Endothelial cell of umbilical vein (primary cell): ENCODE measurements at regions not wholly inside any gene's neighbourhood (a gene's known extent, or its start where the extent isn't known, plus 50 kb on each side); places are given as distances from the start of the nearest gene placed in this dataset.

Source experiments
- BruUV-seq: library from RNA; stranded (reverse); fragments of 400-500 nt; replicated peaks from 2 replicates; lab custom pipeline; 2021; lab: Mats Ljungman, UMichigan
- CTCF ChIA-PET: fragments of 300-600, 350-600 bp; sonication (Branson Sonifier 250); formaldehyde crosslinking; loops from one replicate; lab custom pipeline; 2021; ENCODE audit warnings: antibody characterized with exemption, inconsistent platforms; lab: Charles Lee
- POLR2A ChIA-PET: fragments of 300-600, 350-600 bp; sonication (Branson Sonifier 250); formaldehyde crosslinking; loops from one replicate; lab custom pipeline; 2021; ENCODE audit warnings: antibody characterized with exemption, inconsistent platforms; lab: Charles Lee
- DNase-seq: peaks from one replicate; pipeline ENCODE4 v3.0.0-alpha.2; 2011; ENCODE audit warnings: low read depth, low spot score
- FAIRE-seq: peaks from 2 replicates; lab custom pipeline; 2011; peaks lifted over from hg19 to GRCh38; lab: Jason Lieb, UNC
- H2AFZ ChIP-seq: 2 replicates; pipeline ENCODE4 v1.6.0; 2012; ENCODE audit warnings: low read depth, low read length, control low read depth, inconsistent platforms
- H3K27ac ChIP-seq: 2 replicates; pipeline ENCODE4 v1.5.1; 2011; ENCODE audit warnings: low read depth, mild to moderate bottlenecking, control low read depth, low read length, moderate library complexity; ENCODE audit not compliant: insufficient read depth
- H3K27me3 ChIP-seq, 2 experiments: 2 replicates each; pipeline versions ENCODE4 v1.6.0 to v1.6.1; 2011; ENCODE audit warnings: low read length in 2 of 2, mixed read lengths in 1 of 2; ENCODE audit not compliant: control insufficient read depth in 2 of 2, insufficient read depth in 2 of 2
- H3K36me3 ChIP-seq, 2 experiments: 2 replicates in 1 of 2; 3 replicates in 1 of 2; pipeline ENCODE4 v1.5.1; 2011; ENCODE audit warnings: low read length in 2 of 2, mild to moderate bottlenecking in 1 of 2, moderate library complexity in 1 of 2; ENCODE audit not compliant: control insufficient read depth in 2 of 2, insufficient read depth in 2 of 2; ENCODE audit errors: extremely low read depth in 1 of 2
- H3K4me1 ChIP-seq: 3 replicates; pipeline ENCODE4 v1.5.1; 2011; ENCODE audit warnings: mild to moderate bottlenecking, low read length; ENCODE audit not compliant: control insufficient read depth, insufficient read depth; ENCODE audit errors: extremely low read depth
- H3K4me2 ChIP-seq: 2 replicates; pipeline ENCODE4 v1.6.1; 2011; ENCODE audit warnings: low read length, control low read depth, mixed read lengths; ENCODE audit not compliant: insufficient read depth
- H3K4me3 ChIP-seq, 3 experiments: fragments of 200-600 bp in 1 of 3; sonication (generic), shearing (Covaris generic) in 1 of 3; replicated peaks in 1 of 3; 2 replicates each; pipeline ENCODE4 v1.5.1; 2011 to 2016; ENCODE audit warnings: control low read depth in 3 of 3, low read length in 3 of 3, mild to moderate bottlenecking in 2 of 3, inconsistent platforms in 1 of 3, low read depth in 1 of 3, moderate library complexity in 1 of 3; ENCODE audit not compliant: insufficient read depth in 1 of 3
- H3K79me2 ChIP-seq: 2 replicates; pipeline ENCODE4 v1.6.0; 2012; ENCODE audit warnings: low read length, inconsistent platforms; ENCODE audit not compliant: control insufficient read depth, insufficient read depth
- H3K9ac ChIP-seq: replicated peaks from 2 replicates; pipeline ENCODE3; 2011; ENCODE audit warnings: low read length, control low read depth; ENCODE audit not compliant: insufficient read depth; ENCODE audit errors: extremely low read depth
- H3K9me1 ChIP-seq: replicated peaks from 3 replicates; pipeline ENCODE4 v1.6.0; 2011; ENCODE audit warnings: mild to moderate bottlenecking, low read length; ENCODE audit not compliant: control insufficient read depth, insufficient read depth; ENCODE audit errors: extremely low read depth
- H3K9me3 ChIP-seq: replicated peaks from 2 replicates; pipeline ENCODE4 v1.5.1; 2012; ENCODE audit warnings: low read length, inconsistent platforms; ENCODE audit not compliant: control insufficient read depth, insufficient read depth
- H4K20me1 ChIP-seq: replicated peaks from 2 replicates; pipeline ENCODE3; 2011; ENCODE audit warnings: mild to moderate bottlenecking, low read length; ENCODE audit not compliant: control insufficient read depth, insufficient read depth; ENCODE audit errors: extremely low read depth
- EZH2 ChIP-seq: IDR thresholded peaks from 2 replicates; pipeline ENCODE4 v1.6.1; 2012; ENCODE audit warnings: borderline replicate concordance, low read depth, mild to moderate bottlenecking, moderate library complexity, low read length, inconsistent platforms; ENCODE audit not compliant: severe bottlenecking
- FOS ChIP-seq: IDR thresholded peaks from 2 replicates; pipeline ENCODE4 v1.6.1; 2011; ENCODE audit warnings: mild to moderate bottlenecking, low read length, moderate library complexity, borderline replicate concordance; ENCODE audit not compliant: insufficient read depth
- GATA2 ChIP-seq: IDR thresholded peaks from 2 replicates; pipeline ENCODE4 v1.7.0; 2011; ENCODE audit warnings: low read depth, mild to moderate bottlenecking, moderate library complexity, mixed read lengths, low read length; ENCODE audit not compliant: insufficient read length, insufficient read depth
- JUN ChIP-seq: IDR thresholded peaks from 2 replicates; pipeline ENCODE4 v1.6.1; 2011; ENCODE audit warnings: borderline replicate concordance, low read depth; ENCODE audit not compliant: insufficient read length, insufficient read depth
- MYC ChIP-seq: IDR thresholded peaks from one replicate; pipeline ENCODE4 v1.6.1; 2011; ENCODE audit warnings: mild to moderate bottlenecking, low read depth, low read length
- POLR2A ChIP-seq: IDR thresholded peaks from 2 replicates; pipeline ENCODE4 v1.6.1; 2012; ENCODE audit warnings: low read depth, mild to moderate bottlenecking, control low read depth, low read length
- POLR2AphosphoS5 ChIP-seq: IDR thresholded peaks from 2 replicates; pipeline ENCODE4 v1.6.1; 2012; ENCODE audit warnings: low read depth, mild to moderate bottlenecking, control low read depth, low read length, moderate library complexity; ENCODE audit not compliant: insufficient read depth
- dilution Hi-C: fragments of 300-500 bp; cut with MboI; formaldehyde crosslinking; loops from one replicate; pipeline ENCODE4 v1.15.0; 2019; ENCODE audit warnings: low sequenced_read_pairs; ENCODE audit not compliant: extremely low pct_ligation_motif_present
- intact Hi-C: fragments of 100-400 bp; cut with micrococcal nuclease; formaldehyde crosslinking; loops from one replicate; pipeline ENCODE4 v1.10.0; 2022
- TF ChIP-seq, protein P1 (sequence below): IDR thresholded peaks from 2 replicates; pipeline ENCODE4 v1.6.1; 2011; ENCODE audit not compliant: insufficient read depth, insufficient read length
- TF ChIP-seq, protein P2 (sequence below), 2 donors: IDR thresholded peaks; 1 replicate in 1 of 2; 2 replicates in 1 of 2; pipeline ENCODE4 v1.5.1; 2011; ENCODE audit warnings: low read length in 2 of 2, mild to moderate bottlenecking in 2 of 2, moderate library complexity in 2 of 2, control low read depth in 1 of 2, inconsistent platforms in 1 of 2, low read depth in 1 of 2; ENCODE audit not compliant: insufficient read depth in 1 of 2; ENCODE audit errors: extremely low read depth in 1 of 2

DNA sequence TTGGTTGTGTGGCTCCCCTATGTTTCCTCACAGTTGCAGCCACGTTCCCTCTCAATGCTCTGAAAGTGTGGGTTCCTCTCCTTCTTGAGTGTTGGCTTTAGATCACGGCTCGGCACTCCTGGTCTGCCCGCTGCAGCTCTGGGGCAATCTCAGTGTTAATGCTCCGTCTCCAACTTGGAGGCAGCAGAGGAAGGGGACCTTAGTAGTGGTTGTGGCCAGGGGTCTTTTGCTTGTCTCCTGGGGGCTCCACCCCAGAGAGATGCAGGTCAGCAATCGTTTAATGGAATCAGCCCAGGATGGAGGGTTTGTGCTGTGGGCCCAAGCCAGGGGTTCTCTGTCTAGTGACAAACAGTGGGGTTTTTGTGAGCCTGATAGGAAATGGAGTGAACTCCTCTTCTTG is 849.4 kb upstream of the DIAPH2 start:
- TF ChIP-seq JUN (no peak), GATA2 (no peak), EZH2 (no peak), MYC (no peak), FOS (no peak), POLR2AphosphoS5 (no peak), POLR2A (no peak)
- TF ChIP-seq, protein P1, sequence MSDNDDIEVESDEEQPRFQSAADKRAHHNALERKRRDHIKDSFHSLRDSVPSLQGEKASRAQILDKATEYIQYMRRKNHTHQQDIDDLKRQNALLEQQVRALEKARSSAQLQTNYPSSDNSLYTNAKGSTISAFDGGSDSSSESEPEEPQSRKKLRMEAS, result no peak
- TF ChIP-seq, protein P2, sequence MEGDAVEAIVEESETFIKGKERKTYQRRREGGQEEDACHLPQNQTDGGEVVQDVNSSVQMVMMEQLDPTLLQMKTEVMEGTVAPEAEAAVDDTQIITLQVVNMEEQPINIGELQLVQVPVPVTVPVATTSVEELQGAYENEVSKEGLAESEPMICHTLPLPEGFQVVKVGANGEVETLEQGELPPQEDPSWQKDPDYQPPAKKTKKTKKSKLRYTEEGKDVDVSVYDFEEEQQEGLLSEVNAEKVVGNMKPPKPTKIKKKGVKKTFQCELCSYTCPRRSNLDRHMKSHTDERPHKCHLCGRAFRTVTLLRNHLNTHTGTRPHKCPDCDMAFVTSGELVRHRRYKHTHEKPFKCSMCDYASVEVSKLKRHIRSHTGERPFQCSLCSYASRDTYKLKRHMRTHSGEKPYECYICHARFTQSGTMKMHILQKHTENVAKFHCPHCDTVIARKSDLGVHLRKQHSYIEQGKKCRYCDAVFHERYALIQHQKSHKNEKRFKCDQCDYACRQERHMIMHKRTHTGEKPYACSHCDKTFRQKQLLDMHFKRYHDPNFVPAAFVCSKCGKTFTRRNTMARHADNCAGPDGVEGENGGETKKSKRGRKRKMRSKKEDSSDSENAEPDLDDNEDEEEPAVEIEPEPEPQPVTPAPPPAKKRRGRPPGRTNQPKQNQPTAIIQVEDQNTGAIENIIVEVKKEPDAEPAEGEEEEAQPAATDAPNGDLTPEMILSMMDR (IDR thresholded peaks at IDR 0.05; ENCODE audit: extremely low read depth in 1 of 2, insufficient read depth in 1 of 2, low read depth in 1 of 2, low read length in 2 of 2), result no peak
- H3K27me3 ChIP-seq, result no peaks in the 10 kb centered on the region
- no peak for FAIRE-seq

More for the DNA sequence above, 849.4 kb upstream of the DIAPH2 start:
- intact Hi-C loops (no loop called here), dilution Hi-C loops (no loop called here)
- Histone ChIP-seq H3K79me2 (no peaks in the 10 kb centered on the region), H2AFZ (no peak overlapping the region), H3K4me1 (no peaks in the 10 kb centered on the region), H3K9me1 (no peaks in the 10 kb centered on the region), H3K27ac (no peak overlapping the region), H3K4me3 (no peak overlapping the region), H3K36me3 (no peaks in the 10 kb centered on the region), H3K4me2 (no peak overlapping the region), H4K20me1 (no peaks in the 10 kb centered on the region), H3K9ac (no peak overlapping the region), H3K9me3 (no peaks in the 10 kb centered on the region)
- BruUV-seq, result no TSS peak
- ChIA-PET POLR2A (no interaction called here), CTCF (no interaction called here)
- no peak for DNase-seq
